ENCODE measurements at regions not wholly inside any gene's neighbourhood (a gene's known extent, or its start where the extent isn't known, plus 50 kb on each side); places are given as distances from the start of the nearest gene placed in this dataset.

GRCh38 chr3:64353226-64353625 is 128.0 kb upstream of the PRICKLE2 start:
- TF ChIP-seq POLR2A (IDR thresholded peaks at IDR 0.05) (no peak), CTCF (IDR thresholded peaks at IDR 0.05) (no peak)
